Lower leg skin (tissue), 4 donors: ENCODE measurements at regions not wholly inside any gene's neighbourhood (a gene's known extent, or its start where the extent isn't known, plus 50 kb on each side); places are given as distances from the start of the nearest gene placed in this dataset.
"Not testable (repeated sequence)": the region's sequence is repeated elsewhere in the genome, so short reads cannot be mapped to it uniquely, and the experiment has no call there.

Experiments used
- DNase-seq, 2 donors: peaks; one replicate each; pipeline ENCODE4 v3.0.0-alpha.2; 2019; ENCODE audit warnings: low spot score in 2 of 2
- H3K4me3 ChIP-seq: fragments of 200-600 bp; sonication (generic); 2 replicates; pipeline ENCODE4 v1.5.1; 2017; ENCODE audit warnings: mild to moderate bottlenecking, low read depth; ENCODE audit not compliant: poor library complexity, severe bottlenecking
- CTCF ChIP-seq, 3 donors: fragments of 450-650 bp; IDR thresholded peaks; one replicate each; pipeline ENCODE4 v1.5.1; 2016; ENCODE audit warnings: antibody characterized with exemption in 3 of 3, mild to moderate bottlenecking in 3 of 3, moderate library complexity in 2 of 3
- POLR2A ChIP-seq, 2 donors: fragments of 450-650 bp; IDR thresholded peaks; one replicate each; pipeline ENCODE4 v1.6.1; 2016 to 2017; ENCODE audit warnings: antibody characterized with exemption in 2 of 2, mild to moderate bottlenecking in 1 of 2, moderate library complexity in 1 of 2
- WGBS, 2 donors: methylation state at CpG; one replicate each; pipeline ENCODE4 v1.1.5; 2018; 5-methylcytosine and 5-hydroxymethylcytosine counted together
- intact Hi-C: fragments of 100-400 bp; cut with DNase I; formaldehyde crosslinking; loops from one replicate; pipeline ENCODE4 v1.15.0; 2023; ENCODE audit warnings: low total_unique reads

- intact Hi-C loops: no loop called here
- no peak overlapping the region for H3K4me3 ChIP-seq
- DNase-seq: no peak
- WGBS, 2 donors: 77 to 86% methylated on average over 1 of the region's 1 CpG
- no peak for TF ChIP-seq CTCF (IDR thresholded peaks at IDR 0.05)
- TF ChIP-seq POLR2A (IDR thresholded peaks at IDR 0.05): no peak
These were observed 192.4 kb upstream of the MYLIP start for GRCh38 chr6:15936503-15936902.

GRCh38 chr6:15935661-15936060 is 193.2 kb upstream of the MYLIP start:
- TF ChIP-seq POLR2A (IDR thresholded peaks at IDR 0.05) (no peak), CTCF (IDR thresholded peaks at IDR 0.05) (no peak)
- no peak overlapping the region for H3K4me3 ChIP-seq
- no peak for DNase-seq
- WGBS, 2 donors: 96 to 100% methylated on average over 1 of the region's 1 CpG
- intact Hi-C loops: no loop called here

GRCh38 chr6:15931697-15932096 is 197.2 kb upstream of the MYLIP start:
- DNase-seq, H3K4me3 ChIP-seq, intact Hi-C loops: not testable (repeated sequence)
- WGBS, 2 donors: 89 to 91% methylated on average over 6 of the region's 6 CpGs

GRCh38 chr6:15930207-15930606 is 198.7 kb upstream of the MYLIP start:
- intact Hi-C loops: no loop called here
- 78 to 91% methylated on average over 3 of the region's 3 CpGs for WGBS, 2 donors
- TF ChIP-seq POLR2A (IDR thresholded peaks at IDR 0.05): no peak
- TF ChIP-seq CTCF (IDR thresholded peaks at IDR 0.05): no peak
- no peak for DNase-seq
- no peak overlapping the region for H3K4me3 ChIP-seq

GRCh38 chr6:15929685-15930084 is 199.2 kb upstream of the MYLIP start:
- TF ChIP-seq CTCF (IDR thresholded peaks at IDR 0.05) (no peak), POLR2A (IDR thresholded peaks at IDR 0.05) (no peak)
- intact Hi-C loops: no loop called here
- no peak overlapping the region for H3K4me3 ChIP-seq
- 45 to 69% methylated on average over 1 of the region's 1 CpG for WGBS, 2 donors
- DNase-seq: no peak

- no peak for TF ChIP-seq POLR2A (IDR thresholded peaks at IDR 0.05)
- TF ChIP-seq CTCF (IDR thresholded peaks at IDR 0.05): no peak
- DNase-seq: no peak
- 91 to 96% methylated on average over 2 of the region's 2 CpGs for WGBS, 2 donors
- intact Hi-C loops: no loop called here
- no peak overlapping the region for H3K4me3 ChIP-seq
These were observed 201.2 kb upstream of the MYLIP start for GRCh38 chr6:15927531-15928225.
